Panc1 (cell line): ENCODE measurements at regions not wholly inside any gene's neighbourhood (a gene's known extent, or its start where the extent isn't known, plus 50 kb on each side); places are given as distances from the start of the nearest gene placed in this dataset.

Experiments
- CTCF ChIP-seq: fragments of 450-650 bp; IDR thresholded peaks from 2 replicates; pipeline ENCODE4 v1.5.1; 2017; ENCODE audit warnings: mild to moderate bottlenecking
- POLR2AphosphoS5 ChIP-seq: IDR thresholded peaks from 2 replicates; pipeline ENCODE4 v1.6.1; 2012; ENCODE audit warnings: mild to moderate bottlenecking, low read depth, low read length, moderate library complexity
- REST ChIP-seq, 2 experiments: IDR thresholded peaks; 2 replicates each; pipeline ENCODE4 v1.6.1; 2011 to 2012; ENCODE audit warnings: low read depth in 2 of 2, control low read depth in 1 of 2, low read length in 1 of 2, mild to moderate bottlenecking in 1 of 2, moderate library complexity in 1 of 2; ENCODE audit not compliant: insufficient read depth in 1 of 2
- TCF7L2 ChIP-seq: IDR thresholded peaks from 2 replicates; pipeline ENCODE4 v1.6.1; 2011; ENCODE audit warnings: mild to moderate bottlenecking, low read depth, low read length, inconsistent platforms

GRCh38 chr10:2584385-2584784 lies 483.0 kb upstream of the PFKP start:
- TF ChIP-seq CTCF (no peak), POLR2AphosphoS5 (no peak), TCF7L2 (no peak), REST (IDR thresholded peaks at IDR 0.05; ENCODE audit: insufficient read depth in 1 of 2, low read depth in 2 of 2, low read length in 1 of 2) (no peak)
